ENCODE measurements at regions not wholly inside any gene's neighbourhood (a gene's known extent, or its start where the extent isn't known, plus 50 kb on each side); places are given as distances from the start of the nearest gene placed in this dataset.

DNA sequence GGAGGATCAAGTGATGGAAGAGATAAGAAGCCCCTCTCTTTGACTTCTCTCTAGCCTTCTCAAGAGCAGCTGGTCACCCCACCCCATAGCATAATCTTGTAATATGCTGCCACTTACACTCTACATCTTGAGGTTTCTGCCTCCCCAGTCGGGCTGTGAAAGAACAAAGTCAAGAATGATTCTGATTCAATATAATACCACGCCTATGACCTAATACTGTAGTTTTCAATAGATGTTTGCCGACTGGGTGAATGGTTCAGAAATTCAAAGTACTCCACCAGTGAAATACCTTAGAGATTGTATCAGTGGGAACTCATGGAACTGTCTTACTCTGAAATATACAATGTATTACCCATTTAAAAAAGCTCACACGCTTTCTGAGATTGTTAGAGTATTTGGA, 93.0 kb upstream of the ZFHX3 start:
- H4K20me1 ChIP-seq (ENCODE audit: insufficient read depth), result no peaks in the 10 kb centered on the region
- H3K4me3 ChIP-seq (ENCODE audit: low read depth in 2 of 2, low read length in 1 of 2), result no peak overlapping the region
- H3K9me3 ChIP-seq, result no peaks in the 10 kb centered on the region
- WGBS (ENCODE audit: low lambda C conversion rate), result 80% methylated on average over 4 of the region's 4 CpGs
- no peaks in the 10 kb centered on the region for H3K36me3 ChIP-seq (replicated peaks in 1 of 2; ENCODE audit: control insufficient read depth in 1 of 2, insufficient read depth in 2 of 2, low read length in 1 of 2)
- CTCF ChIA-PET, result no interaction called here
- H3K4me2 ChIP-seq, result no peak overlapping the region
- H3K27ac ChIP-seq (ENCODE audit: low read depth in 2 of 2, low read length in 1 of 2), result no peak overlapping the region
- no peaks in the 10 kb centered on the region for H3F3A ChIP-seq (replicated peaks; ENCODE audit: insufficient read depth)
- H2AFZ ChIP-seq (ENCODE audit: low read depth), result no peak overlapping the region
- DNase-seq, result no peak
- H3K27me3 ChIP-seq (ENCODE audit: insufficient read depth), result no peaks in the 10 kb centered on the region; the same call in 1 of the 2 replicates
- H3K79me2 ChIP-seq (ENCODE audit: insufficient read depth), result no peaks in the 10 kb centered on the region
- TF ChIP-seq EP300 (IDR thresholded peaks at IDR 0.05; ENCODE audit: borderline replicate concordance in 1 of 2, low read depth in 1 of 2, low read length in 1 of 2) (no peak), EZH2phosphoT487 (IDR thresholded peaks at IDR 0.05; ENCODE audit: borderline replicate concordance, low read depth) (no peak), JUND (IDR thresholded peaks at IDR 0.05) (no peak), NRF1 (IDR thresholded peaks at IDR 0.05; ENCODE audit: low read depth, low read length) (no peak), TAF1 (IDR thresholded peaks at IDR 0.05; ENCODE audit: borderline replicate concordance, low read depth, low read length) (no peak), TEAD4 (IDR thresholded peaks at IDR 0.05; ENCODE audit: borderline replicate concordance, insufficient read depth) (no peak), MEF2A (IDR thresholded peaks at IDR 0.05; ENCODE audit: borderline replicate concordance, low read depth) (no peak), FOXJ3 (CRISPR knock-in tag; IDR thresholded peaks at IDR 0.05) (no peak), IRF3 (IDR thresholded peaks at IDR 0.05; ENCODE audit: low read depth, low read length) (no peak), GABPA (IDR thresholded peaks at IDR 0.05; ENCODE audit: low read depth) (no peak), ELF1 (IDR thresholded peaks at IDR 0.05) (no peak), USF1 (IDR thresholded peaks at IDR 0.05; ENCODE audit: borderline replicate concordance, low read depth) (no peak)
- TF ChIP-seq, protein P1, sequence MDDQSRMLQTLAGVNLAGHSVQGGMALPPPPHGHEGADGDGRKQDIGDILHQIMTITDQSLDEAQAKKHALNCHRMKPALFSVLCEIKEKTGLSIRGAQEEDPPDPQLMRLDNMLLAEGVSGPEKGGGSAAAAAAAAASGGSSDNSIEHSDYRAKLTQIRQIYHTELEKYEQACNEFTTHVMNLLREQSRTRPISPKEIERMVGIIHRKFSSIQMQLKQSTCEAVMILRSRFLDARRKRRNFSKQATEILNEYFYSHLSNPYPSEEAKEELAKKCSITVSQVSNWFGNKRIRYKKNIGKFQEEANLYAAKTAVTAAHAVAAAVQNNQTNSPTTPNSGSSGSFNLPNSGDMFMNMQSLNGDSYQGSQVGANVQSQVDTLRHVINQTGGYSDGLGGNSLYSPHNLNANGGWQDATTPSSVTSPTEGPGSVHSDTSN (IDR thresholded peaks at IDR 0.05), result no peak
- H3K9ac ChIP-seq, result no peak overlapping the region
- POLR2A ChIA-PET, result no interaction called here
- H3K9me2 ChIP-seq, result no peaks in the 10 kb centered on the region
- H3K4me1 ChIP-seq (ENCODE audit: control insufficient read depth in 1 of 2, insufficient read depth in 2 of 2, low read depth in 1 of 2, low read length in 1 of 2), result peaks cover 0 to 4% of the 10 kb centered on the region in 2 experiments; a peak in 1 of 4 replicates

DNA sequence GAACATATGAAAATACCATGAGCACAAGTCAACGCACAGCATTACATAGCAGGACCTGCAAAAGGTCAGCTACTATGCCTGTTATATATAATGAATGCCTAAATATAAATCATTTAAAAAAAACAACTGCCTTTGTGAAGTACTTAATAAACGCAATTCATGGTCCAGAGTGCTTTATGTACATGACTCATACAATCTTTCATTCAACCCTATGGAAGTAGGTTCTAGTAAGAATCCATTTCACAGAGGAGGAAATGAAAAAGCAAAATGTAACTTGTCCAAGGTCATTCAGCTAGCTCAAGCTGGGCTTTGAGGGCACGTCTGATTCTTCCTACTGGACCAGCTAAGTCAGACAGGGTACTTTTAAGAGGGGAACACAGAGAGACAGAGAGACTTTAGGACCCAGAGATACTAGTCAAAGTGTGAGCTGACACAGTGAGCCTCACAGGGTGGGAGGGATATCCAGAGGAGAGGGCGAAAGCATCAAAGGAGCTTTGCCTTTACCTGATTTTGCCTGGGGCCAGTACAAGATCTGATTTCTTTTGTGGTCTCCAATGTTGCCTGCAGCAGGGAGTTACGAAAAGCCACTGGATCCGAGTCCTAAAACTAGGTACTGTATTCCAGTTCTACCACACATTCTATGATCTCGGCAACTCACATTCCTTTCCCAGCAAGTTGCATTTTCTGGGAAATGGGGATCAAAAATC, 83.4 kb upstream of the ZFHX3 start:
- no peak overlapping the region for H3K9ac ChIP-seq
- no peaks in the 10 kb centered on the region for H4K20me1 ChIP-seq (ENCODE audit: insufficient read depth)
- ChIA-PET POLR2A (no interaction called here), CTCF (no interaction called here)
- WGBS (ENCODE audit: low lambda C conversion rate), result 84% methylated on average over 7 of the region's 7 CpGs
- H3K9me3 ChIP-seq, result no peaks in the 10 kb centered on the region
- no peak overlapping the region for H3K4me3 ChIP-seq (ENCODE audit: low read depth in 2 of 2, low read length in 1 of 2)
- H3F3A ChIP-seq (replicated peaks; ENCODE audit: insufficient read depth), result no peaks in the 10 kb centered on the region
- H3K4me2 ChIP-seq, result no peak overlapping the region
- no peaks in the 10 kb centered on the region for H3K79me2 ChIP-seq (ENCODE audit: insufficient read depth)
- DNase-seq, result no peak
- no peaks in the 10 kb centered on the region for H3K27me3 ChIP-seq (ENCODE audit: insufficient read depth)
- H3K4me1 ChIP-seq (ENCODE audit: control insufficient read depth in 1 of 2, insufficient read depth in 2 of 2, low read depth in 1 of 2, low read length in 1 of 2), result no peaks in the 10 kb centered on the region
- no peaks in the 10 kb centered on the region for H3K9me2 ChIP-seq
- H3K36me3 ChIP-seq (replicated peaks in 1 of 2; ENCODE audit: control insufficient read depth in 1 of 2, insufficient read depth in 2 of 2, low read length in 1 of 2), result no peaks in the 10 kb centered on the region
- TF ChIP-seq YY1 (IDR thresholded peaks at IDR 0.05; ENCODE audit: low read depth), result no peak
- TF ChIP-seq, protein P2, sequence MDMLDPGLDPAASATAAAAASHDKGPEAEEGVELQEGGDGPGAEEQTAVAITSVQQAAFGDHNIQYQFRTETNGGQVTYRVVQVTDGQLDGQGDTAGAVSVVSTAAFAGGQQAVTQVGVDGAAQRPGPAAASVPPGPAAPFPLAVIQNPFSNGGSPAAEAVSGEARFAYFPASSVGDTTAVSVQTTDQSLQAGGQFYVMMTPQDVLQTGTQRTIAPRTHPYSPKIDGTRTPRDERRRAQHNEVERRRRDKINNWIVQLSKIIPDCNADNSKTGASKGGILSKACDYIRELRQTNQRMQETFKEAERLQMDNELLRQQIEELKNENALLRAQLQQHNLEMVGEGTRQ (IDR thresholded peaks at IDR 0.05; ENCODE audit: borderline replicate concordance, low read depth, low read length), result no peak
- TF ChIP-seq, protein P3, sequence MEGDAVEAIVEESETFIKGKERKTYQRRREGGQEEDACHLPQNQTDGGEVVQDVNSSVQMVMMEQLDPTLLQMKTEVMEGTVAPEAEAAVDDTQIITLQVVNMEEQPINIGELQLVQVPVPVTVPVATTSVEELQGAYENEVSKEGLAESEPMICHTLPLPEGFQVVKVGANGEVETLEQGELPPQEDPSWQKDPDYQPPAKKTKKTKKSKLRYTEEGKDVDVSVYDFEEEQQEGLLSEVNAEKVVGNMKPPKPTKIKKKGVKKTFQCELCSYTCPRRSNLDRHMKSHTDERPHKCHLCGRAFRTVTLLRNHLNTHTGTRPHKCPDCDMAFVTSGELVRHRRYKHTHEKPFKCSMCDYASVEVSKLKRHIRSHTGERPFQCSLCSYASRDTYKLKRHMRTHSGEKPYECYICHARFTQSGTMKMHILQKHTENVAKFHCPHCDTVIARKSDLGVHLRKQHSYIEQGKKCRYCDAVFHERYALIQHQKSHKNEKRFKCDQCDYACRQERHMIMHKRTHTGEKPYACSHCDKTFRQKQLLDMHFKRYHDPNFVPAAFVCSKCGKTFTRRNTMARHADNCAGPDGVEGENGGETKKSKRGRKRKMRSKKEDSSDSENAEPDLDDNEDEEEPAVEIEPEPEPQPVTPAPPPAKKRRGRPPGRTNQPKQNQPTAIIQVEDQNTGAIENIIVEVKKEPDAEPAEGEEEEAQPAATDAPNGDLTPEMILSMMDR (IDR thresholded peaks at IDR 0.05), result no peak
- no peak for TF ChIP-seq GATA2 (CRISPR knock-in tag; IDR thresholded peaks at IDR 0.05)
- no peak for TF ChIP-seq NRF1 (IDR thresholded peaks at IDR 0.05; ENCODE audit: low read depth, low read length)
- TF ChIP-seq EZH2phosphoT487 (IDR thresholded peaks at IDR 0.05; ENCODE audit: borderline replicate concordance, low read depth), result no peak
- TF ChIP-seq FOSL2 (IDR thresholded peaks at IDR 0.05; ENCODE audit: borderline replicate concordance, low read depth), result no peak
- no peak for TF ChIP-seq POLR2AphosphoS5 (IDR thresholded peaks at IDR 0.05; ENCODE audit: low read depth, low read length)
- H2AFZ ChIP-seq (ENCODE audit: low read depth), result no peak overlapping the region
- no peak overlapping the region for H3K27ac ChIP-seq (ENCODE audit: low read depth in 2 of 2, low read length in 1 of 2)

Data from SK-N-SH (cell line).